ENCODE measurements at regions not wholly inside any gene's neighbourhood (a gene's known extent, or its start where the extent isn't known, plus 50 kb on each side); places are given as distances from the start of the nearest gene placed in this dataset.

DNA sequence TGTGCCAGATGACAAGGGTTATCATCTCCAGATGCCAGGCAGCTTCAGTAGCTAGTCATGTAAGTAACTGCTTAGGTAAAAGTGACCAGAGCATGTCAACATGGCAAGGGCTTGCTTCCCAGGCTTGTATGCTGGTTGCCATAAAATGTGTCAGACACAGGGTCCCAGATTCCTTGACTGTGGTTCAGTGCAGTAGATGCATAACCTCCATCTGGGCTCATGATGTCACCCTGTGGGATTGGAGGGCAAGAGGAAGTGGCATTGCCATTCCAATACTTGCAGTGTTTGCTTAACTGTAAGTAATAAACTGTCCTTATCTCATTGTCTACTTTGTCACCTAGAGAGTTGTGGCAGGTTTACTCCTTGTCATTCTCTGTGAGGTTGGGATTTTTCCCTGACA is 226.8 kb downstream of the PCDH17 start:
- no peak for TF ChIP-seq GATA2 (IDR thresholded peaks at IDR 0.05; ENCODE audit: low read depth, low read length)
- TF ChIP-seq GATA3 (IDR thresholded peaks at IDR 0.05; ENCODE audit: low read depth, low read length), result no peak

DNA sequence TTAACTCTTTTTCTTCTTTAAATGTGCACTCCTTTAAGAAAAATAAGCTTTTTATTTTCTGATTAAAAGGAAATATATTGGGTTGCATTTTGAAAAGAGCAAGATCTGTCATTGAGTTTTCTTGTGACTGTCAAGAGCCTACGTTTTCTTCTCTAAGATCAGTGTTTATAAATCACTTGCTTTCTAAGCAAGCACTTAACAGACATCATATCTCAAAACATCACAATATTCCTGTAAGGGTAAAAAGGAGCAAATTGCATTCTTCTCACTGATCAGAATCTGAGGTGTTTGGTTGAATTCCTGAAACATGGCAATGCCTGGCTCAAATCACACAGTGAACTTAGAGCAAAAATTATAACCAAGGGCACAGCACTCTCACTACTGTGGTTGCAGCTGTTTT is 231.3 kb downstream of the PCDH17 start:
- TF ChIP-seq GATA2 (IDR thresholded peaks at IDR 0.05; ENCODE audit: low read depth, low read length) (no peak), GATA3 (IDR thresholded peaks at IDR 0.05; ENCODE audit: low read depth, low read length) (no peak)

DNA sequence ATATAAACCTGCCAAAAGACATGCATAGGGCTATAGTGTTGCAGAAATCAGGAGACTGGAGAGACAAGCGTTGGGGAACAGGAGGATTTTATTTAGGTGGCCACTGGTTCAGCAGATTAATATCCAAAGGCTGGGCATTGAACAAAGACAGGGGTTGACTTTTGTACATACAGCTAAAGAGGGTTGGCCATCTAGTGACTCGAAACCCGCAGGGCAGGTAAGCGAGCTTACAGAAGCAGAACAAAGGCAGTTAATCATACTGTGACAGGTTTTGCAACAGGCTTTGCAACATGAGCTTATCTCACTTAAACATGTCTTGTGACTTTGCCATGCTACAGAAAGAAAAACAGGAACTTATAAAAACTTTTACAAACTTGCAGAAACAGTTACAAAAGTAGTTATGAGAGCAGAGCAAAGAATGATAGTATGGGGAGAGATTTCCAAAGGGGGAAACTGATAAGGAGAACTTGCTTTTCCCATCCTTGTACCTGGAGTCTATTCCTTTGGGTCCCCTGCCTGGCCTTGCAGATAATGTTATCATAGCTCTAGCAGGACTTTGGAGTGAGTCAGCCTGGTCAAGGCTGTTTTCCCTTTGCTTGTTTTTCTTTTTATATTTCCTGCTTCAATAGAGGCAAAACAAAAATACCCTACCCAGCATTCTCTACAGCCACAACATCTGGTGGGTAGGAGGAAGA is 234.2 kb downstream of the PCDH17 start:
- TF ChIP-seq GATA2 (IDR thresholded peaks at IDR 0.05; ENCODE audit: low read depth, low read length) (no peak), GATA3 (IDR thresholded peaks at IDR 0.05; ENCODE audit: low read depth, low read length) (no peak)

DNA sequence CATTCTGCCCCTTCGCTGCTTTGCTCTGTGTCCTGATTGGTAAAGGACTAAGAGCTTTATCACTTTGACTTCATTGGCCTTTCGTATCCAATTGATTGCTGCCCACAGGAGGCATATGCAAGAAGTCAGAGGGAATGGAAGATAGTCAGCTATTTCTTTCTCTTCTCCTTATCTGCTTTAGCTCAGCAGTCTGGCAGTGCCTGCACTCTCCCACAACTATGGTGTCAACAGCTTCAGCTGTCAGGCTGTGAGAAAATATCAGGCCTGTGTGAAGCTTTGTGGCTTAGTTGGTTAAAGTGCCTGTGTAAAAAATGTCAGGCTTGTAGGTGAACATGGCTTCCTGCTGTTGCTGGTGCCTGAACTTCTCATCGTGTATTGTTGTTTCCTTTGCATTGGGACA is 243.0 kb downstream of the PCDH17 start:
- TF ChIP-seq GATA2 (IDR thresholded peaks at IDR 0.05; ENCODE audit: low read depth, low read length) (no peak), GATA3 (IDR thresholded peaks at IDR 0.05; ENCODE audit: low read depth, low read length) (no peak)

DNA sequence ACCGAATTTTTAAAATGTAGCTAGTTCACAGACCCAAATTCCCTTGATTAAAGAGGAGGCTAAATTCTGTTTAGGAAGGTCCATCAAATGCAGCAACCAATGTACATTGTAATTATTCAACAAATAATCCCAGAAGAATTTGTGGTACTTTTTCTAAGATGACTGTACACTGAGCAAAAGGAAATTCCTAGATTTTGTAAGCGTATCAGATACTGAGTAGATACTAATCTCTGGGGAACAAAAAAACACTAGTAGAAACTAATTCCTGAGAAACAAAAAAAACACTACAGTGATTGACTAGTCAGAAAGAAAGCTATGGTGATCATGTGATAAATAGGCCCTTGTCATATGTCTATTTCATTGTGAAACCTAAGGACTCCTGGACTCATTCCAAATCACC is 246.1 kb downstream of the PCDH17 start:
- TF ChIP-seq GATA2 (IDR thresholded peaks at IDR 0.05; ENCODE audit: low read depth, low read length) (no peak), GATA3 (IDR thresholded peaks at IDR 0.05; ENCODE audit: low read depth, low read length) (no peak)

DNA sequence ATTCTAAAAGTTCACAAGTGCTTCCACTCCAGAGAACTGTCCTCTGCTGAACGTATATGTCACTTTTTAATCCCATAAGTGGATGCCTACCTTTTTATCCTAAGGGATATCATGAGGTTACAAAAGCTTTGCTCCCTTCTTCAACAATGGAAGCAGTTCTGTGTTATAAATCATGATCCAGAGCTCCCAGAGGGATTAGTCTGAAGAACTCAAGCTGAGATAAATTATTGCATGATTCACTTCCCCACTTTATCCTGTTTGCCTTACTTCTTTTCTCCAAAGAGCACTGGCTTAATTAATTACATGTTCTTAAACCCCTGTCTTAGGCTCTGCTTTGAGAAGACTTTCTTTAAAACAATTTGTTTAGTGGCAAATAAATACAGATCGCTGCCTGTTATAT is 246.7 kb downstream of the PCDH17 start:
- TF ChIP-seq GATA2 (IDR thresholded peaks at IDR 0.05; ENCODE audit: low read depth, low read length), result no peak
- TF ChIP-seq GATA3 (IDR thresholded peaks at IDR 0.05; ENCODE audit: low read depth, low read length), result no peak

DNA sequence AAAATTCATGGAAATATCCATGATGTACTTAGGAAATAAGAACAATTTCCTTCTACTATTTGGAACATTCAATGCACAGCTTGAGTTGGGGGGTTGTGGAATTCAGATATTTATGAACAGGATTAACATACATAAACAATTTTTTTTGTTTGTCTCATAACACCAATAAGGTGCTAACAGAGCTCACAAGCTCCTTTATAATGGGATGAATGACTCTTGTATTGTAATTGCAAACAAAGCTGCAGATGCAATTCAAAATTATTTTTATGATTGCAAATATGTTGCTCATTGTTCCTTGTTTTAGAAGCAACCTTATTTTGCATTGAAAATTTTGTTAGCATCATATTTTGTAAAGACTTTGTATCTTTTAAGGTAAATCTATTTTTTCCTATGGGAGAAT is 265.7 kb downstream of the PCDH17 start:
- TF ChIP-seq GATA2 (IDR thresholded peaks at IDR 0.05; ENCODE audit: low read depth, low read length) (no peak), GATA3 (IDR thresholded peaks at IDR 0.05; ENCODE audit: low read depth, low read length) (no peak)

DNA sequence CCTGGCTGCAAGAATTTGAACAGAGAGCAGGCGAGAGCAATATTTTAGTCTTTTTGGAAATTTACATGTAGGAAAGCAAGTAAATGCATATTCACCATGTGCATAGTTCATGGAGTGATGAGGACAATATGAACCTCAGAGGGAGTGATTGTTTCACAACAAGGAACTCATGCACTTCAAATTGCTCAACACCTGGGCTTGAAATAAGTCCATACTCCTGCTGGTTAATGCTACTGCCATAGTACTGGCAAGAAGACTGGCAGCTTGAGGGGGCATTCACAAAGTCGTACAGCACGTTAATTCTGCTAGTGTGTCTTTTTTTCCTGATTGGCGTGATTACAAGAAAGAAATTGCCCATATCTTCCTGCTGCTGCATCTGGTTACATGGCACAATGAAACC is 267.6 kb downstream of the PCDH17 start:
- TF ChIP-seq GATA2 (IDR thresholded peaks at IDR 0.05; ENCODE audit: low read depth, low read length) (no peak), GATA3 (IDR thresholded peaks at IDR 0.05; ENCODE audit: low read depth, low read length) (no peak)

DNA sequence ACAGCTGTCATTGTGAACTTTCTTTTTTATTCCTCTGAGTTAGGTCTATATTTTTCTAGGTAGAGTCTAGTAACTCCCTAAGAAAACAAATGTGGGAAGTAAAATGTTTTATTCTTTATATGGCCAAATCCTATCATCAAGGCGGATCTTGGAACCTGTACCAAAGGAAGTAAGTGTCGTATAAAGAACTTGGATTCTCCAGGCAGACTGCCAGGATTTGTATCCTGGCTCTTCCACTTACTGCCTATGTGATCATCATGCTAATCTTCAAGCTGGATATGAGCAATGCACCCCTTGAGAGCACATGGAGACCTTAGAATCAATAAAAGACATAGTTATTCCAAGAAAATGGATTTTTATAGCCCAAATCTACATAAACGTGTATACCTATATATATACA is 286.5 kb downstream of the PCDH17 start:
- TF ChIP-seq GATA2 (IDR thresholded peaks at IDR 0.05; ENCODE audit: low read depth, low read length), result no peak
- TF ChIP-seq GATA3 (IDR thresholded peaks at IDR 0.05; ENCODE audit: low read depth, low read length), result no peak

DNA sequence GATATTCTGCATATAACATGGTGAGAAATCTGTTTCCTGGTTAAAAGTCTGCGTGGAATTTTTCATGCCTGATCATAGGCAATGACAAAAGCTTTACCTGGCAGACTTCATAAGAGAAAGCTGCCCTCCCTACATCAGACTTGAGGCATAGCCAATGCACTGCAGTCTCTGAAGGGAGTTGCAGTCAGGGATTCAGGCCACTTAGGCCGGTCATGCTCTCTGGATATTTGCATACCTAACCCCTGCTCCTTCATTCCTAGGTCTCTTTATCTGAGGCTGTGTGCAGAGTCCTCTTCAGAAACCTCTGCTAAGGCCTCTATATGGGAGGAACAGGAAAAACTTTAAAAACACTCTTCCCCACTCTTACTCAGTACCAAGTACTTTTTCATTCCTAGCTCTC is 287.4 kb downstream of the PCDH17 start:
- TF ChIP-seq GATA2 (IDR thresholded peaks at IDR 0.05; ENCODE audit: low read depth, low read length), result no peak
- no peak for TF ChIP-seq GATA3 (IDR thresholded peaks at IDR 0.05; ENCODE audit: low read depth, low read length)

DNA sequence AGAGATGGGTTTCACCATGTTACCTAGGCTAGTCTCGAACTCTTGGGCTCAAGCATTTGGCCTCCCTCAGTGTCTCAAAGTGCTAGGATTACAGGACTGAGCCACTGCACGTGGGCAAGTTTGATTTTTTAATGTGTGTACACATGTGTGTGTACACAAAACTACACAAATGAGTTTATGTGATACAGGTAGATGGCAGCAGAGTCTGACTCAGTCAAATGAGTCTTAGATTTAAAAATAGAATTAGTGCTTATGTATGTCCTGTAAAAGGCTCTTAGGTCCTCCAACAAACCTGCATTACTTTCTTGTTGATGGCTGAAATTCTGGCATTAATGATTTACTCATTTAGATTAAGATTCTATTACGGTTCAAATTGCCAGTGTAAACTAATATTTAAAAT is 293.7 kb downstream of the PCDH17 start:
- TF ChIP-seq GATA2 (IDR thresholded peaks at IDR 0.05; ENCODE audit: low read depth, low read length), result no peak
- TF ChIP-seq GATA3 (IDR thresholded peaks at IDR 0.05; ENCODE audit: low read depth, low read length), result no peak

DNA sequence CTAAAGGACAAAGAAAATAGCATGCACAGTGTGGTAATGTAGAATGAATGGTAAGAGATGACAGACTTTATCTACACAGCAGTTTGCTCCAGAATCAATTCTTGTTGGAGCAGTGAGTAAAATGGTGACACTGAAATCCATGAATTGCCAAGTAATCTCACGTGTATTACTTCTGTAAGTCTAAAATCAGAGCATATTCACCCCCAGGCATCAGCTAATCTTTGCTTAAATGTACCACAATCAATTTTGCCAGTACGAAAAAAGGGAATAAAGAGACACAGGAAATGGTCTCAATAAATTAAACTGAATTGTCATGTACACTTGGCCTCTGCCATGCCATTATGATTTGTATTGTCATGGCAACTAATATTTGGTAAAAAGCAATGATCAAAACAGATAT is 294.2 kb downstream of the PCDH17 start:
- TF ChIP-seq GATA3 (IDR thresholded peaks at IDR 0.05; ENCODE audit: low read depth, low read length) (no peak), GATA2 (IDR thresholded peaks at IDR 0.05; ENCODE audit: low read depth, low read length) (no peak)

DNA sequence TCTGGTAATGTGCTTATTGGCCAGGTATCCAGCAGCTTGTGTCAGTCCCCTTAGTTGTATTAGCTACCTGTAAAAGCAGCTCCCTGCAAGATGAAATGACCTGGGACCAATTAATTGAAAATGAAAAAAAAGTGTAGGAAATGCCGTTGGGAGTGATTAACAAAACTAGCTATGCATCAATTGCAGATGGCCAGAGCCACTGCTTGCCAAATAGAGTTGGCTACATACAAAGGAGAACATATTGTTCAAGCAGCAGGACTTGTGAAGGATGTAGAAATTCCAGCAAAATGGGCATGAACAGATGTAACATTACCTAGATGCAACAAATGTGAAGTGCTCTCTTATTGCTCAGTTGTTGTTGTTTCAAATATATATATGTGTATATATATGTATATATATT is 300.5 kb downstream of the PCDH17 start:
- TF ChIP-seq GATA3 (IDR thresholded peaks at IDR 0.05; ENCODE audit: low read depth, low read length) (no peak), GATA2 (IDR thresholded peaks at IDR 0.05; ENCODE audit: low read depth, low read length) (no peak)

DNA sequence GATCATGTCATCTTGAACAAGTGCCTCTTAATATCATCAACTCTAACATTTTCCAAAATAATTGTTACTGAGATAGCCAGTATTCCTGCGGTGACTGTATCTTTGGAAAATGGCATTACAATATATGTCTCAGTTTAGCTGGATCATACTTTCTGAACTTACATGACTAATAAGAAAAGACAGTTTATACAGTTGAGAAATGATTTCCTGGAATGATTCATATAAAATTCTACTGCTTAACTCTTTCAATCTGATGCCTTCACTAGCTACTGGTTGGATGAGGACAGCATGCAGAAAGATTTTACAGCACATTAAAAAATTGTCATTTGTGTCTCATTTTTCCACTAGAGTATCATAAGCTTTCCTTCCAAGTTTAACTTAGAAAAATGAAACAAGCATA is 302.1 kb downstream of the PCDH17 start:
- no peak for TF ChIP-seq GATA2 (IDR thresholded peaks at IDR 0.05; ENCODE audit: low read depth, low read length)
- no peak for TF ChIP-seq GATA3 (IDR thresholded peaks at IDR 0.05; ENCODE audit: low read depth, low read length)

DNA sequence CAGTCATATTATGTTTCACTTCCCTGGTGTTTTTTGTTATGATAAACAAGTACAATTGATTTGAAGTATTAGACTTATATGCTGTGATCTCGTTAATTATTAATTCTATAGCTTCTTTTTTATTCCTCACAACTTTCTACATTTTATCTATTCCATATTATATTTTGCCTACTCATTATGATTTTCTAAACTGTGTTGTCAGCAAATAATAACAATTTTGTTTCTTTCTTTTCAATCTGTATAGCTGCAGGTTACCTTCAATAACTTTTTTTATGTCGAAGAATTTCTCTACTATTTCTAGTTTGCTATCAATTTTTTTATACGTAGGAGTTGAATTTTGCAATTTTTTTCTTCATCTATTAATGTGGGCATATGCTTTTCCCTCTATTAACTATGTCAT is 304.4 kb downstream of the PCDH17 start:
- TF ChIP-seq GATA3 (IDR thresholded peaks at IDR 0.05; ENCODE audit: low read depth, low read length) (no peak), GATA2 (IDR thresholded peaks at IDR 0.05; ENCODE audit: low read depth, low read length) (no peak)

DNA sequence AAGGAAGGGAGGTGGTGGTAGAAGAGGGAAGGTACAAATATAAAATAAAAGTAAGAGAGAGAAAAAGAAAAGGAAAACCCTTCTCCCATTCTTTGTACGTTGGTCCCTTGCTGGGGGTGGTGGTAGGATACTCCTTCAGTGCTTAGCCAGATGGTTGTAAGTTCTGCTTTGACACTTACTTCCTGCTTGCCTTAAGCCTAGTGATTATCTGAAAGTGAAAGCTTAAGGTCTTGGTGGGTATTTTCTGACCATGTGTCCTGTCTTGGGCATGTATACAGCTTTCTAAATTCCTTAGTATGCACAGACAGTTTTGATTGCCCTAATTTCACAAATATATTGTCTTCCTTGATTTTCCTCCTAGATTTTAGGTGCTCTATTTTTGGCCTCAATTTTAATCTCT is 314.8 kb downstream of the PCDH17 start:
- TF ChIP-seq GATA3 (IDR thresholded peaks at IDR 0.05; ENCODE audit: low read depth, low read length), result no peak
- TF ChIP-seq GATA2 (IDR thresholded peaks at IDR 0.05; ENCODE audit: low read depth, low read length), result no peak

Data from SH-SY5Y (cell line).